HG02642 (cell line): ENCODE measurements at regions not wholly inside any gene's neighbourhood (a gene's known extent, or its start where the extent isn't known, plus 50 kb on each side); places are given as distances from the start of the nearest gene placed in this dataset.

Experiments used
- ATAC-seq: cut with Tn5 transposase; IDR thresholded peaks from one replicate; pipeline ENCODE4 v1.9.1; 2021; ENCODE audit warnings: mild to moderate bottlenecking; ENCODE audit not compliant: unreplicated experiment, poor library complexity

GRCh38 chr19:31745731-31746130 is 396.5 kb upstream of the TSHZ3 start:
- no peak for ATAC-seq

GRCh38 chr19:31749231-31749630 is 400.0 kb upstream of the TSHZ3 start:
- no peak for ATAC-seq

GRCh38 chr19:31759359-31759758 is 410.1 kb upstream of the TSHZ3 start:
- no peak for ATAC-seq

GRCh38 chr19:31761281-31761913 is 412.2 kb upstream of the TSHZ3 start:
- no peak for ATAC-seq

- ATAC-seq, result no peak
Measured at GRCh38 chr19:31770223-31770622, 421.0 kb upstream of the TSHZ3 start.

GRCh38 chr19:31772915-31773314 is 423.7 kb upstream of the TSHZ3 start:
- ATAC-seq, result no peak

GRCh38 chr19:31781542-31781941 is 432.3 kb upstream of the TSHZ3 start:
- ATAC-seq, result no peak

GRCh38 chr19:31783592-31783991 is 434.4 kb upstream of the TSHZ3 start:
- no peak for ATAC-seq

- no peak for ATAC-seq
Measured at GRCh38 chr19:31784671-31785101, 435.4 kb upstream of the TSHZ3 start.

GRCh38 chr19:31801611-31802010 is 452.4 kb upstream of the TSHZ3 start:
- no peak for ATAC-seq

GRCh38 chr19:31803835-31804446 is 454.7 kb upstream of the TSHZ3 start:
- ATAC-seq, result no peak

- ATAC-seq, result no peak
Measured at GRCh38 chr19:31804668-31805067, 455.4 kb upstream of the TSHZ3 start.

GRCh38 chr19:31810536-31811109 is 461.4 kb upstream of the TSHZ3 start:
- no peak for ATAC-seq

- ATAC-seq, result no peak
Measured at GRCh38 chr19:31817971-31818797, 468.9 kb upstream of the TSHZ3 start.

GRCh38 chr19:31818798-31819105 is 469.5 kb upstream of the TSHZ3 start:
- ATAC-seq, result no peak

GRCh38 chr19:31819837-31820236 is 470.6 kb upstream of the TSHZ3 start:
- no peak for ATAC-seq

- no peak for ATAC-seq
Measured at GRCh38 chr19:31821346-31821745, 472.1 kb upstream of the TSHZ3 start.

- ATAC-seq, result no peak
Measured at GRCh38 chr19:31825134-31826094, 476.2 kb upstream of the TSHZ3 start.

GRCh38 chr19:31826325-31826724 is 477.1 kb upstream of the TSHZ3 start:
- ATAC-seq, result no peak
